ENCODE measurements at regions not wholly inside any gene's neighbourhood (a gene's known extent, or its start where the extent isn't known, plus 50 kb on each side); places are given as distances from the start of the nearest gene placed in this dataset.

DNA sequence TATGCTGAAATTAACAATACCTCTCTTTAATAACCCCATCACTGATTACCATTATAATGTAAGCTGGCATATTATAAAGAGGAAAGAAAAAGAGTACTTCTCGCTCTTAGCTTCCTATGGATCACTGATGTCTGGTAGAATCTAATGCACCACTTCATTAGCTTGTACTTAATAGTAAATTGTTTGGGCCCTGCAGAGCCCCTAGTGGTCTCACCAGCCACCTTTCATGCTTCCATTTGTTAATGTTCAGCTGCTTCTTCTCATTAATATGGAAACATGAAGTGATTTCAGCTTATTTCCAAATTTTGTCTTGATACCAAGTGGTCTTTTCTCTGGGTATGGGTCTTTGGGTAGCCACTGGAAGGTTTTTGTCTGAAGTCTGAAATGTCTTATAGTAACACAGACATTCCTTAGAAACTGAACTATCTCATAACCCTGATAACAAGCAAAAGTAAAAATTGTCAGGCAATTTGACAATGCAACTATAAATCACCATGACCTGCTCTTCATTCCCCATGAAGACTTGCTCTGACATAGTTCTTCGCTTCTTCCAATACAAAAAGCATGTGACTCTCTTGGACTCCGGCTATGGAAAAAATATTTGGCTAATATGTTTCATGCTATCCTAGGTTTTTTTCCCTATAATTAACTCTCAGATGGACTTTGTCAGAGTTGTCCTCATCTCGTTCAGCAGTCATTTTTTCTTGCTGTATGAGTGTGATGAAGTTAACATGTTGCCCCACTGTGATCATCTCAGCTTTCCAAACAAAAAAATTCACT, 395.8 kb upstream of the MARCKS start:
- no peak for DNase-seq (ENCODE audit: low read depth)

DNA sequence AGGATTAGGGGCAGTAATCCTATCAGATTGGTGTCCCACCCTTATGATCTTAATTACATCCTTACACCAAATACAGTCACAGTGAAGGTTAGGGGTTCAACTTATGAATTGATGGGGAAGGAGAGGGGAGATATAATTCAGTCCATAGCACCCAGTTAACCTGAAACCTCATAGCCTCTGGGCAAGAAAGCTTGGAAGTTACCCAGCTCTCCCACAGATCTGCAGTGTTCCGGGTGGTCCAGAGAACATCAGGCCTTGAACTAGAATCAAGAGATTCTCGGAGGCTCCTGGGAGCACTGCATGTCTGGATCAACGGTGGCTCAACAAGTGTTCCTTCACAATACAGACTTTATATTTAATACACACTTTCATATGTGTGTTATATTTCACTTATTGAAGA, 392.6 kb upstream of the MARCKS start:
- no peak for DNase-seq (ENCODE audit: low read depth)

DNA sequence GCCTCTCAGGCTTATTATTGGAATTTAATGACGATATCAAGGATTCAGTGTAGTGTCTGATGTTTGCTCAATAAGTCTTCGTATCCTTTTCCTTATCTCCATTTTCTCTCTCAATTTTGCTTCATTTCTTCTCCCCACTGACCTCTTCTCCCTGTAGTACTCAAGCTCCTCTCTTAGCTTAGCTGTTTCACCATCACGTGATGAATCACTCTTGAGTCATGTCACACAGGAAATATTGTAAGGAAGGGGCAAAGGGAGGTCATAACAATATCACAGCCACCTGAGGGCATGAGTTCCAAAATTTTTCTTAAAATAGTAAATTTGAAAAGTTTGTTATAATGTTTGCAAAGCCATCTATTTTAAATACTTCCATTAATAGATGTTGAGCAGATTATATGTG, 392.2 kb upstream of the MARCKS start:
- no peak for DNase-seq (ENCODE audit: low read depth)

DNA sequence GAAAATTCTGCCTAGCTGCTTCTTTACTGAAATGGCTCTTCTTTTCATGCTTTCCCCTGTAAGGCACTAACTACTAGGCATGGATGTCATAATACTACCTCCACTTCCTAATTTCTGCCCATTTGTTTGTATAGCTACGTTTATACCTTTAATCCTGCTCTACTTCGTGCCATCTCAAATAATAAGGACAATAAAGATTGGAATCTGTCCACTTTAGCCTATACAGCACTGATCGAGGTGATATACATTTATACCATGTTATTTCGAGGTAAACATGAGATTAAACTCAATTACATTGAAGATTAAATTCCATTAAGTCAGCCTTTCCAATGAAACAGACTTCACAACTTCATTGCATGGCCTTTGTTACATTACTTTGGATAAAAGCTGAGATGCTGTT, 390.6 kb upstream of the MARCKS start:
- DNase-seq (ENCODE audit: low read depth): no peak

DNA sequence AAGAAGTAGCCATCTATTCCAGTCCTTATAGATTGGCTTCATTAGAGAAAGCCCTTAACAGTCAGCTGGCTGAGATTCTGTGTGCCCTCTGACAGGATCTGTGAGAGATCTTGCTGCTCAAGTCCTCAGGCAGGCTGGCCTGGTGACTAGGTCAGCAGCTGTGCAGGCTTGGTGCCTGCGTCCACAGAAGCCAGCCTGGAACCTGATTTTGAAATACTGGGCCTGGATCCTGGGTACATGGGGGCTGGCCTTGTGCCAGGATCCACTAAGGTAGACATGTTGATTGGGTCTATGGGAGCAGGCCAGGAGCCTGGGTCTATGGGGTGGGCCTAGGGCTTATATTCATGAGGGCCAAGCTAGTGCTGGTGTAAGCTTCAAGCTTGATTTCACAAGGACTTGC, 381.8 kb upstream of the MARCKS start:
- DNase-seq (ENCODE audit: low read depth): no peak

DNA sequence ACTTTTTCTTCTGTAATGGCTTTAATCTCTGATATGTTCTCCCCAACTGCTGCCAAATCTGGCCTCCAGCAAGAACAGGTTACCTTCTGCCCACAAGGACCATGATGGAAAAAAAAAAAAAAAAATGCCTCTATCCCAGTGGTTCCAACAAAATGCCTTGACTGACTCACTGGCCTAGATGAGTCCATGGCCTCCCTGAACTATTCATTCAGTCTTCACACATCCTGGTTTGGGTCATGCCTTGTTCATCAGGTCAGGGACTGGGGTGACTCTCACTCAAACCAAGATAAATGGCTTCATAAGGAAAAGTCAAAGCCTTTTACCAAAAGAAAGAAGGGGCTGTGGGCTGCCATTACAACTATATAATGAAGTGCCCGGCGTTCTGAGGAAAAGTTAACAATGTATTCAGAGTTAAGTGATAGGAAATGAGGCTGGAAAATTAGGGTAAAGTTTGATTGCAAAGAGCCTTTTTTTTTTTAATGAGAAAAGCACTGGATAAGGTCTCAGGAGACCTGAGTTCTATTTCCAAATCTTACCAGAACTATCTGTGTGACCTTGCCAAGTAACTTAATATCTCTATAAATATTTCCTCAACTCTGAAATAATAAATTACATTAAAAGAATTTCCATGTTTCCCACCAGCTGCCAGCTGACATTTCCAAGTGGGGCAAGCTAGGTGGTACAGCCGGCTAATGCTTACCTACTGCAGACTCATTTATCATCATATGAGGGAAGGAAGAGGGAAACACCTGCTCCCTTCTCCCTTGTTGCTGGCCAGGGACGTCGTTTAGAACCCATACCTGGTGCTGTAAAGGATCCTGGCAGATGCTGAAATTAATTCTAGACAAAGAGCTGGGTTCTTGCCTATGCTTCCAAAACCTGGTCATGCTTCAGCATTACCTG, 380.0 kb upstream of the MARCKS start:
- DNase-seq (ENCODE audit: low read depth): no peak

DNA sequence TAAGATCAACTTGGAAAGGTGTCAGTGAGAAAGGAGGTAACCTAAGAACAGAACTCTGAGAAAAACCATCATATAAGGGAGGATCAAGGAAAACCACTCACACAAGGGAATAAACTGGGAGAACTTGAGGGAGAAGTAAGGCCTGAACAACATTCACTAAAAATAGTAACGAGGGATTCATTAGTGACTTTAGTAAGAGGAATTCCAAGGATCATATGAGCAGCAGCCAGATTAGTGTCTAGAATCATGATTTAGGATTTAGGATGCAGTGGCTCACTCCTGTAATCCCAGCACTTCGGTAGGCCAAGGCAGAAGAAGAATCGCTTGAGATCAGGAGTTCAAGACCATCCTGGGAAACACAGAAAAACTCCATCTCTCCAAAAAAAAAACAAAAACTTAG, 376.5 kb upstream of the MARCKS start:
- no peak for DNase-seq (ENCODE audit: low read depth)

DNA sequence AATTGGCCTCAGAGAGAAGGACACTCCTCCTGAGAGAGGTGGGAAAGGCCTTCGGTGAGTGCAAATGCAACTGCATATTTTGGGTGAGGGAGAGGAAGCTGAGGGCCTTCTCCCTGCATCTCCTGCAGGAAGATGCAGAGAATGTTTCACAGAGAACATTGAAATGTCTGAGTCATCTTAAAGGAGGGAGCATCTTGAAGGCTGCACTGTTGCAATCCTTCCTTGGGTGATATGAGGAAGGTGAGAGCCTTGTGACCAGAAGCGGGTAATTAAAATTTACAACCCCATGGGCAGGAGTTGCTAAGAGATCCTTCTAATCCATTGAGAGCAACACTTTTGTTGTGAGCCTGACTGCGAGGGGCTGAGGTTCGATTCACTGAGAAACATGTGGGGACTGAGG, 375.7 kb upstream of the MARCKS start:
- no peak for DNase-seq (ENCODE audit: low read depth)

DNA sequence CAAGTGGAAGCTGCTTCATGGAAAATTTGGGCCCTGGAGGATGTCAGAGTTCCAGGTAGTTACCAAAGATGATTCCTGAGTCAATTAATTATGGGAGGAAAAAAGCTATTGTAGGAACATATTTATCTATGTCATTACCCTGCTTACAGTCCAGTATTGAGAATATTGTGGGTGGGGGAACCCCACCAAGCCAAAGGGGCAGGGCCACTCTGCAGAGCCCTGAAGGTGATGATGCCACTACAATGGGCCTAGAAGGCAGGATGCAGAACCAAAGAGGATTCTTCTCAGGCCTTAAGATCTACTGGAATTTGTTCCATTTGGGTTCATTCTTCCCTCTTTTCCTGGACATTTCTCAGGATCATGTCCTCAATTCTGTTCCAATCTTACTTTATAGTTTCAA, 375.2 kb upstream of the MARCKS start:
- no peak for DNase-seq (ENCODE audit: low read depth)

DNA sequence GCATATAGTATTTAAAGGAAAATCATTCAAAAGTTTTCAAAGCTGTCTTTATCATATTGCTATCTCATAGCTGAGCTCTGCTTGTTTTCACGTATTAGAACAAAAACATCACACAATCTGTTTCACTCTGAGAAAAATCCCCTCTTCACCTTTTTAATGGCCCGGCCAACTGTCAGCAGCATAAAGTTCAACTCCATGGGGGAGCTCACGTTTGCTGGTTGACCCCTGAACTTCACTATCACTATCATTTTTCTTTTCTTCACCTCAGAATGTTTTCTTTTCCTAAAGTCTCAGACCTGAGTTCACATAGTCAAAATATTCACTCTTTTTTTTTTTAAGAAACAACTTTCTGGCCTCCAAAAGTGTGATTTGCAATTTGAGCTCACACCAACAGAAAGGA, 374.4 kb upstream of the MARCKS start:
- DNase-seq (ENCODE audit: low read depth): no peak

DNA sequence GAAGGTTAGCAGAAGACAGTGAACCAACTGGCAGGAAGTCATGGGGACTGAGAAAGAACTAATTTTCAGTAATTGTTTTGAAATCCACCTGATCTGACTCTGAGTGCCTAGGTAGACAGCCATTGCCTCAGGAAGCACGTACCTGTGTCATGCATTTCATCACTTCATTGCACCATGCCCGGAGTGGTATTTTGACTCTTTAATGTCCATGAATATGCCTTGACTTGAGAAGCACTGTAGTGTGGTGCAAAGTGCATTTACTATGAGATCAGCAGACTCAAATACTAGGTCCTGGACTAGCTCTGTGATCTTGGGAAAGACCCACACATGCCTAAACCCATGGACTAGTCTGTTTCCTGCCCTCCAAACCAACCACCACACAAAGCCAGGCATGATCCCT, 370.9 kb upstream of the MARCKS start:
- DNase-seq (ENCODE audit: low read depth): no peak

DNA sequence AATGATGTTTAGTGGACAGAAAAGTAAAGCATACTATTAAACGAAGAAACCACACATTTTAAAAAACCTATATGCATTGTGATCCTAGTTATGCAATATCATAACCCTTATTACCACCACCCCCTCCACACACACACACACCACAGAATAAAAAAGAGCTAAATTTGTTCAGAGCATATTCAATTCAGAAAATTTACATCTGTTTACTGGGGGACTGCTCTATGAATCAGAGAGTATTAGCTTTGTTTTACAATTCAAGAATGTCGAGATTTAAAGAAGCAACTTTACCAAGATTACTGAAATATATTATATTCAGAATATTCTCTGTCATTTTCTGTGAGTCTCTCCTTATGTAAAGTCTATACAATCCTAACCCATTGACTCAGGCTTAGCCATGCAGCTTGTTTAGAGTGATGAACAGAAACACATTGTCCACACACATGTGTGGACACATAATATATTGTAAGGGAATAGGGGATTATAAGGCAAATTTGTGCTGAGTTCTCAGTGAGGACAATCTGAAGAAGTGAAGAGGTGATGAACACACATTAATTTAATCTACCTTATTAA, 369.6 kb upstream of the MARCKS start:
- DNase-seq (ENCODE audit: low read depth): no peak

DNA sequence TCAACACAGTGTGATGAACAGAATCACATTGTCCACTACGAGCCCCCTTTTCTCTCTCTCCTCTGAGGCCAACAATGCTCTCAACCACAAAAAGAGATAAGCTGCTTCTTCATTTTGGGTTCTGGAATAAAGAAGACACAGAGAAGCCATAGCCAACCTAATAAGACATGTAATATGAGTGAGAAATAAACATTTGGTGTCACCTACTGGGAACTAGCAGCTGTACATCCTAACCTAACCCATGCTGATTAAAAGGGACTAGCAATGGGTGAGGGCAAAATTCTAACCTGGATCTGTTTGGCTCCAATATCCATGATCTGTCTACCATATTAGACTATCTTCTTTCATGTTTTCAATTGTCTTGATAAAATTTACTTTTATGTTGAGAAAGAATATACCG, 369.1 kb upstream of the MARCKS start:
- no peak for DNase-seq (ENCODE audit: low read depth)

DNA sequence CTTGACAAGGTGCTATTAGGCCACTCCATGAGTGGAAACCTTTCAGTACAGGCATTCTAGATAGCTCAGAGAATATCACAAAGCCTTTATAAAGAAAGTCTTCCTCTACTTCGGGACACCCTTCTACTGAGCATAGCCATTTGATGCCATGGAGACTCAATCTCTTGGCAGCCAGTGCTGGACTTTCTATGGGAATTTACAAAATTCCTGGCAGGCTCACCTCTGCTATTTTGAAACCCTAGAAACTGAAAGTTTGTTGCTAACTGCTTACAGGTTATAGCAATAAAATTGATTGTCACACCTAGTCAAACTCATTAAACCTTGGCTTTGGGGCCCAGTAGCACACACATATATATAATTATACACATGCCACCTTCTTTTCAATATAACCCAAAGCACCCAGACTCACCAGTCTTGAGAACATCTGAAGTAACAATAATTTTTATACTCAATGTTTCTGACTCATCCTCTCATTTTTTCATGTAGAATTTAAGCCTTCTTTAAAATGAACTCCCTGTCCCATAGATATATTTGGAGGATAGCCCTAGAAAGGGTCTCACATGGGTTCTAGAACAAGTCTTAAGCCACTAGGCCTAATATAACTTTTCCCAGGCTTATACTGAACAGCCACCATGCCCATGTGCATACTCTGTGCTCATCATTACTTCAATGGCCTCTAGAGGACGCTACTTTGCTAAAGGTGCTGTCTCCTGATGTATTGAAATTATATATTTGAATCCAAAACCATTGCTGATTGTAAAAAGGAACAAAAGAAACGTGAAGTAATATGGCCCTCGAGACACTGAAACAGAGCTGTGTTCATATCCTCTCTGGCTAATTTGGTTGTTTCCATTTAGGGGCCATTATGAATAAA, 368.1 kb upstream of the MARCKS start:
- no peak for DNase-seq (ENCODE audit: low read depth)

DNA sequence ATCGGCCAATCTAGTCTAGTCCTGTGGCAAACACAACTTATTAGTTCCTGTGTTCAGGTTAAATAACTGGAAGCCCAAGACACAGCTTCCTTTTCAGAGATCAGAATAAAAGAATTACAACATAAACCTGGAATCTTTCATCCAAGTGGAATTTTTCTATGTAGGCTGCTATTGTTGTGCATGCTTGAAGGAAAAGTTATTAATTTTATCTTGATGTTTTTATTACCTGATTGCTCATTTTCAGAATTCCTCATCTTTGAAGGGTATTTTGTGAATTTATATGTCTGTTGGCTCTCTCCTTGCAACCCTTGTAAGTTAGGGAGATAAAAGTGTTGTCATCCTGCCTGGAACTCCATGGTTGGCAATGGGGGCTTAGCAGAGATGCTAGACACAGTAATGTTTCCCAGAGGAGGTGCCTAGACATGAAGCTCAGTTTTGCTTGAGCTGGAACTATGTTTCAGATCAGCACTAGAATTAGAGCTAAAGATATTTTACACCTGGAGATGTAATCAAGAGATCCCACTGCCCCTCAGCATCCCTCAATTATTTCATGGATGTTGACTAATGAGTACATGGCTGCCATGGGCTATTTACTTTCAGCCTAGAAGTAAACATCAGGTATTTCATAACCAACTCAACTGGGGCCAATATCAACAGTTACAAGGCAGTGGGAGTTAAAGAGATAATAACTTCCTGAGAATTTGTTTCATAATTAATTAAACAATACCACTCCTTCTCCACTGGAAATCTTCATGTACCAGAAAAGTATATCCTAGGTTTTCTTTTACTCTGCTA, 367.0 kb upstream of the MARCKS start:
- no peak for DNase-seq (ENCODE audit: low read depth)

DNA sequence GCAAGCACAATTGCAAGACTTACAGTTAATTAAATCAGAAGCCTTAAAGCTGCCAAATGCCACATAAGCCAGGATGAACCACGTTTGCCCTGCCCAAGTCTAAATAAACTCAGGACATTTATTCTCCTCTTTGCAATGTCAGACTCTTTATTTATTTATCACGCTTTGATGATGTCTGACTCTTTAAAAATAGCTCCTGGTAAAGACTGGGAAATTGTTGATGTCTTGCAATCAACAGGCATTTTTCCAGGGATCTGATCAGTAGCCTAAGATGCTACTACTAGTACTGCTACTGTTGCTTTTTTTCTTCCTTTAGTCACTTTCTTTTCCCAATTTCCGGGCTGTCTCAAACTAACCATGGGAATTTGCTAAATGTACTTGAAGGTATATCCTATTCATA, 365.8 kb upstream of the MARCKS start:
- no peak for DNase-seq (ENCODE audit: low read depth)

DNA sequence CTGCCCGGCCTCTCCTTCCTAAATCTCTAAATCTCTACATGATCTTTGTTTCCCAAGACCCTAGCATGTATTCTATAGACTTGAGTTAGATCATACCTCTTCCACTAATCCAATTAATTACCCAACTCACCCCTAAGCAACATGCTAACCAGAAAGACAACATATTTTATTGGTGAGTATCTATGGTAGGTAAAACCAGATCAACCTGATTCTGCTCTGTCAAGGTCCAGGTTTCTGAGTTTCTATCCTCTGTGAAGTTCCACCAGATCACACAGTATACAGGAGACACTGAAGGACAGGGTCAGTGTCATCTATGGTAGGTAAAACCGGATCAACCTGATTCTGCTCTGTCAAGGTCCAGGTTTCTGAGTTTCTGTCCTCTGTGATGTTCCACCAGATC, 363.2 kb upstream of the MARCKS start:
- no peak for DNase-seq (ENCODE audit: low read depth)

DNA sequence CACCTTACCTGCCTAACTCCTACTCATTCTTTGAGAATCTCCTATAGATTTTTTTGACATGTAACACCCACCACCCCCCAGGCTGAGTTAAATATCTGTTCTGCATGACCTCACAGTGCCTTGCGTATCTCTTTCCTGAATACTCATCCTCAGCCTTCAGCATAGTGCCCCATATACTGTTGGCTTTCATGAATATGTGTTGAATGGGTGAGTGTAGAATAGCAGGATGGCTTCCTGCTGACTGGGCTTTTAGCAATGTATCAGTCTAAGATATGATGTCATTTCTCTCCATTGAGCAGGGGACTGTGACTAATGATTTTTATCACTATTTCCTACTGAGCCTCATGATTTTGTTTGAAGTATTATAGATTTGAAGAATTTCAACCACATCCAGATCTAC, 361.6 kb upstream of the MARCKS start:
- no peak for DNase-seq (ENCODE audit: low read depth)

DNA sequence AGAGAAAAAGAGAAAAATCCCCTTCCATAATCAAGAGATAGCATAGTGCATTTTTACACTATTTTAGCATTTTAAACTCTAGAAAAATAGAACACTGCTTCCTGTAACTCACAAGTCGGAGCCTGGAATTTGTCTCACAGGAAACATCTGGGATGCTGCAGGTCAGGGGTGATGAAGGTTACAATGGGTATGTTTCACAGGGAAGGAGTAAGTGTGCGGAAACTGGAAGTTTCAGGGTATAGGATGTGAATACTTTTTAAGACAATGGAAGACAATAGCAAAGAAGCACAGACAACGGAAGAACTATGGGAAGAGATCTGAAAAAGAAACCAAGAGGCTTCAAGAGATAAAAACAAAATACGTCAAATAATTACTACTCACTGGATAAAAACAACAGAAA, 361.0 kb upstream of the MARCKS start:
- DNase-seq (ENCODE audit: low read depth): no peak

DNA sequence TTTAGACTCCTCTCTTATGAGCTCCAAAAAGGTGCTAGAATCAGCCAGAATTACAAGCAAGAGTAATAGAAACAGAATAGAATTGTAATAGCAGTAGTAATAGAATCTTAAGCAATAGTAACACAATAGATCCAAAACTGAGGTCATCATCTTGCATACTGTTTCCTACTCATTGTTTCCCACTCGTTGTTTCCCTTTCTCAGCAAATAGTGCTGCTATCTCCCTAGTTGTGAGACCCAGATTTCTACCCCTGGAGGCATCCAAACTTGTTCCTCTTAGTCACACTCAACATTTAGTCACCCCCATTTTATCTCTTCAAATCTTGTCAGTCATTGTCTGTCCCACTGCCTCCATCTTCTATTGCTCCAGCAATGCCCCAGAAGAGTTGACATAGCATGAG, 356.9 kb upstream of the MARCKS start:
- no peak for DNase-seq (ENCODE audit: low read depth)

DNA sequence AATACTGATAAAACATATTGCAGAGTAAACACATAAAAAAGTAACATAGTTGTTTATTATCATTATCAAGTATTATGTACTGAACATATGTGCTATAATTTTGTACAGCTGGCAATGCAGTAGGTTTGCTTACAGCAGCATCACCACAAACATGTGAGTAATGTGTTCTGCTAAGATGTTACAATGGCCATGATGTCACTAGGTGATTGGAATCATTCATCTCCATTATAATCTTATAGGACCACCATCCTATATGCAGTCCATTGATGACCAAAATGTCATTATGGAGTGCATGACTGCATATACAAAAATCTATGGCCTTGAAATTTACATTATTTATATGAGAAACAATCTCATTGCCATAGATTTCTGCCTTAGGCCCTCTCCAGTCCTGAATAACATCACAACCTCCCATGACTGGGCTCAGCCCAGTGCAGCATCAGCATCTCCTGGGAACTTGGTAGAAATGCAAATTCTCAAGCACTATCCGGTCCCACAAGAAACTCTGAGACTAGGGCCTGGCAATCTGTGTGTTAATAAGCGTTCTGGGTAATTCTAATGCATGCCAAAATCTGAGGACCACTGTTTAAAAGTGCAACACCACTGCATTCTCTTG, 352.0 kb upstream of the MARCKS start:
- no peak for DNase-seq (ENCODE audit: low read depth)

Data from T-helper 22 cell (primary cell).